K562 (cell line): ENCODE measurements at regions not wholly inside any gene's neighbourhood (a gene's known extent, or its start where the extent isn't known, plus 50 kb on each side); places are given as distances from the start of the nearest gene placed in this dataset.

ENCODE experiments used
- FOXA3 ChIP-seq, 2 experiments: fragments of 450-650 bp in 1 of 2; sonication (generic) in 1 of 2; formaldehyde crosslinking; IDR thresholded peaks in 1 of 2; conservative IDR thresholded peaks in 1 of 2; 2 replicates each; pipeline versions ENCODE4 v1.4.0 to v1.8.0; 2020 to 2022; ENCODE audit warnings: mild to moderate bottlenecking in 2 of 2, missing genetic modification reagents in 1 of 2
- GABPA ChIP-seq: fragments of 200-800 bp; sonication (Bioruptor generic); conservative IDR thresholded peaks from 2 replicates; pipeline ENCODE4 v1.6.1; 2016; ENCODE audit warnings: low read depth, missing genetic modification characterization, missing compliant biosample characterization
- HDGF ChIP-seq: fragments of 450-650 bp; IDR thresholded peaks from 2 replicates; pipeline ENCODE4 v1.6.1; 2016
- MCM7 ChIP-seq, 2 experiments: fragments of 450-650 bp; IDR thresholded peaks; 2 replicates each; pipeline ENCODE4 v1.6.1; 2016 to 2018
- NR2C1 ChIP-seq, 2 experiments: fragments of 450-650 bp; IDR thresholded peaks; 2 replicates each; pipeline ENCODE4 v1.6.1; 2017; ENCODE audit warnings: mild to moderate bottlenecking in 2 of 2, antibody characterized with exemption in 1 of 2, inconsistent platforms in 1 of 2, missing compliant biosample characterization in 1 of 2, missing genetic modification characterization in 1 of 2
- NR2C2 ChIP-seq, 2 experiments: fragments of 200-800 bp in 1 of 2; sonication (Bioruptor generic) in 1 of 2; sonication (generic) in 1 of 2; formaldehyde crosslinking in 1 of 2; IDR thresholded peaks; 2 replicates each; pipeline versions ENCODE4 v1.6.1 to v1.8.0; 2016 to 2022; ENCODE audit warnings: mild to moderate bottlenecking in 1 of 2, missing compliant biosample characterization in 1 of 2, missing genetic modification characterization in 1 of 2, missing genetic modification reagents in 1 of 2
- POU5F1 ChIP-seq: fragments of 150-350 bp; IDR thresholded peaks from 2 replicates; pipeline ENCODE4 v1.6.1; 2014; ENCODE audit warnings: borderline replicate concordance, low read length, low read depth, mild to moderate bottlenecking; ENCODE audit not compliant: partially characterized antibody
- SMAD1 ChIP-seq: fragments of 150-350 bp; IDR thresholded peaks from 2 replicates; pipeline ENCODE4 v1.6.1; 2014; ENCODE audit warnings: low read length, low read depth; ENCODE audit not compliant: partially characterized antibody
- STAT5B ChIP-seq: fragments of 250-450 bp; sonication (Bioruptor Pico); IDR thresholded peaks from 2 replicates; pipeline ENCODE4 v1.8.0; 2021; ENCODE audit warnings: mild to moderate bottlenecking, inconsistent platforms
- ZBTB26 ChIP-seq: fragments of 450-650 bp; formaldehyde crosslinking; IDR thresholded peaks from 2 replicates; pipeline ENCODE4 v1.4.0; 2022; ENCODE audit warnings: missing genetic modification characterization
- ZNF354B ChIP-seq: fragments of 250-450 bp; sonication (Bioruptor Pico); IDR thresholded peaks from 2 replicates; pipeline ENCODE4 v1.4.0; 2020

- no peak for TF ChIP-seq ZNF354B
- no peak for TF ChIP-seq HDGF
- no peak for TF ChIP-seq ZBTB26 (CRISPR knock-in tag)
- TF ChIP-seq MCM7 (IDR thresholded peaks at IDR 0.05): no peak
- no peak for TF ChIP-seq SMAD1
- no peak for TF ChIP-seq NR2C1 (IDR thresholded peaks at IDR 0.05)
- TF ChIP-seq NR2C1 (tag; IDR thresholded peaks at IDR 0.05): no peak
- no peak for TF ChIP-seq STAT5B (CRISPR knock-in tag)
- no peak for TF ChIP-seq NR2C2 (CRISPR knock-in tag; IDR thresholded peaks at IDR 0.05)
- TF ChIP-seq NR2C2 (tag; IDR thresholded peaks at IDR 0.05): no peak
- no peak for TF ChIP-seq GABPA
- no peak for TF ChIP-seq FOXA3 (CRISPR knock-in tag; conservative IDR thresholded peaks at IDR 0.05 in 1 of 2, IDR thresholded peaks at IDR 0.05 in 1 of 2)
- TF ChIP-seq POU5F1: no peak
Observed at GRCh38 chr2:9705196-9705595, 74.4 kb upstream of the YWHAQ start.
